GM18858 (cell line): ENCODE measurements at regions not wholly inside any gene's neighbourhood (a gene's known extent, or its start where the extent isn't known, plus 50 kb on each side); places are given as distances from the start of the nearest gene placed in this dataset.

Source experiments
- ATAC-seq: cut with Tn5 transposase; IDR thresholded peaks from one replicate; pipeline ENCODE4 v1.9.1; 2021; ENCODE audit not compliant: unreplicated experiment

DNA sequence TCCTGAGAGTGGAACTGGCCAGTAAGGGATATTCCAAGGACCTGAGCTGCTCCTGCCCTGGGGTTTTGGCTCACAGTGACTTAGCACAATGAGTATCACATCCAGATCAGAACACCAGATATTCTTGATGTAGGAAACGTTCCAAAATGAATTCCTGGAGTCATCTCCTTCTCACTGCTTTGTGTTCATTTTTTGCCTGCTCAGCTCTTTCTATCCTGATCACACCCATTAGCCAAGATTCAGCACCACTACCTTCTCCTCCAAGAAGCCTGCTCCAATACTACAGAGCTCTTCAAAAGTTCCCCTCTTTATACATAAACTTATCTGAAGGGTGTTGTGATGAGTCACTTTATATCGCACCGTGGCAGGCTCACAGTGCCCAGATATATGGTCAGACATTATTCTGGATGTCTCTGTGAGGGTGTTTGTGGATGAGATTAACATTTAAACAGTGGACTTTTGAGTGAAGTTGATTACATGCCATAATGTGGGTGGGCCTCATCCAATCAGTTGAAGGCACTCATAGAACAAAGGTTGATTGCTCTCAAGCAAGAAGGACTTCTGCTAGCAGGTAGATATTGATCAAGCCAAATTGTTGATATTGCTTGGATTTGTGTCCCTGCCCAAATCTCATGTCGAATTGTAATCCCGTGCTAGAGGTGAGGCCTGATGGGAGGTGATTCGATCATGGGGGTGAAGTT lies 1155.2 kb upstream of the AUTS2 start:
- ATAC-seq: no peak

DNA sequence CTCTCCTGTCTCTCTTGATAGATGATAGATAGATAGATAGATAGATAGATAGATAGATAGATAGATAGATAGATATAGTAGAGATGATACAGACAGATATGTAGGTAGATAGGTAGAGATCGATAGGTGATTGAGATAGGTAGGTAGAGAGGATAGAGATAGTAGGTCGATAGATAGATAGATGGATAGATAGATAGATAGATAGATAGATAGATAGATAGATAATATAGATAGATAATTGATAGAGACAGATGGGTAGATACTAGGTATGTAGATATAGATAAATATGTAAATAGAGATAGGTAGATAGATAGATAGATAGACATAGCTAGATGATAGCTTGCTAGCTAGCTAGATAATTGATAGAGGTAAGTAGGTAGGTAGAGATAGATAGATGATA lies 1154.2 kb upstream of the AUTS2 start:
- no peak for ATAC-seq

DNA sequence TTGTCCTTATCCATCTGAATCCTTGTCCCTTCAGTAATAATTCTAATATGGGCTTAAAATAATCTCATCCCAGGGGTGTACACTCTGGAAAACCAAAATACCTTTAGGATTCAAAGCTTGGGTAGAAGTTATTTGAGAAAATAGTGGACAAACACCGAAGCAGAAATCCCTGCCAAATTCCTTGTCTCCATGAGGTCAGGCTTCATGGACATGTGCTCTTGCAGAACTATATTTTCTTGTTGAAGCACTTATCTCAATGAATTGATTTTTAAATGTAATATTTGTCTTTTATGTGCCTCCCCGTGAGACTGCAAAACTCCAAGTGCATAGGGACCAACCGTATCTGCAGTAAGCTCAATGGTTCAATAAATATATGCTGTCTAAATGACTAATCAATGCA lies 1153.3 kb upstream of the AUTS2 start:
- no peak for ATAC-seq

DNA sequence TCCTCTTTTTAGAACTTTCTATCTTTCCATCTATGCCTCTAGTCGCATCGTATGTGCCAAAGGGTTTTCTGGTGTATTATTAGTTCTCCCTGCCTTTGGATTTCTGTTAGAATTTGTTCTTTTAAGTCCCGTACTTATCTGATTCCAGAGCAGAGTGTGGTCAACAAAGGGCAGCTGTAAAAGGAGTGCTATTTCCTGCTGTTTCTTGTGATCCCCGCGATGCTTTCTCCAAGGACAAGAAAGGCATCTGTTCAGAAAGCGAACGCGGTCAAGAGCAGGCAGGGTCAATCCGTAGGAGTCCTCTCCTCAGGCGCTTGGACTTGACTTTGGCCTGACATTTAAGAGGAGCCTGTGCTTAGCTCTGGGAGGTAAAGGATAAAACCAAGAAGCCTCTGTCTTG lies 1152.1 kb upstream of the AUTS2 start:
- ATAC-seq: no peak

DNA sequence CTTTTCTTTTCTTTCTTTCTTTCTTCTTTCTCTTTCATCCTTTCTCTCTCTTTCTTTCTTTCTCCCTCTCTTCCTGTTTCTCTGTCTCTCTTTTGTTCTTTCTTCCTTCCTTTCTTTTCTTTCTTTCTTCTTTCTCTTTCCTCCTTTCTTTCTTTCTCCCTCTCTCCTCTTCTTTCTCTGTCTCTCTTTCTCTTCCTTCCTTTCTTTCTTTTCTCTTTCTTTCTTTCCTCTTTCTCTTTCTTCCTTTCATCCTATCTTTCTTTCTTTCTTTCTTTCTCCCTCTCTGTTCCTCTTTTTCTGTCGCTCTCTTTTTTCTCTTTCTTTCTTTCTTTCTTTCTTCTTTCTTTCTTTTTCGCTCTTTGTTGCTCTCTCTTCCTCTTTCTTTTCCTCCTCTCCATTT lies 1149.2 kb upstream of the AUTS2 start:
- ATAC-seq: no peak

DNA sequence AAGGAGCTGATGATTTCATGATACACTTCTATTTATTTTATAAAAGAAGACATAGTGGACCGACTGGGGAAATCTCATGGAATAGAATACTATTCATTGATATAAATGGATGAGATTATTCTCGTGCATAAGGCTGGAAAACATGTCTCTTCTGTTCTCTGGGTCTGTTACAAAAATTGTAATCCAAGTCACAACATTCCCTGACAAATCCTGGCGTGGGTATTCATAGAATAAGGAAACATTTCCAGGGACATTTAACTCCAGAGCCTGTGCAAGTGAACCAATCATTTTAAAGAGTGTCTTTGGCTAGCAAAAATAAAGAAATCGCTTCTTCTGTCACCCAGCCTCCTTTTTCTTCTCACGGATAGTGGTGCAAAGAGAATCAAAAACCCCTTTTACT lies 1148.5 kb upstream of the AUTS2 start:
- ATAC-seq: no peak

DNA sequence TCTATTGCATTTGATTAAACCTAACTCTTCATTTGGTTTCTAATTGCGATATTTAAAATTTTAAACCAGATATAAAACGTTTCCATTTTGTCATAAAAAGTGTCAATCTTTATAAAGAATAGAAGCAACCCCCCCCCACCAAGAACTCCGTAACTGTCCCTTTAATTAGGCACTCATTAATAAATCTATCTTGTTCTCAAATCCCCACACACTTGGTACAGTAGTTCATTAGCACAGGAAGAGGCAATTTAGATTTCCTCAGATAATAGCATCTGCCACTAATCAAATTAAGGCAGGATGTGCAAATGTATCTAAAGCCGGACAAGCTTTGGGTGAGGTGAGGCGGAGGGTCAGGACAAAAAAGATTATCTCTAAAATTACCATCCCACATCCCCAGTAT lies 1143.3 kb upstream of the AUTS2 start:
- no peak for ATAC-seq

DNA sequence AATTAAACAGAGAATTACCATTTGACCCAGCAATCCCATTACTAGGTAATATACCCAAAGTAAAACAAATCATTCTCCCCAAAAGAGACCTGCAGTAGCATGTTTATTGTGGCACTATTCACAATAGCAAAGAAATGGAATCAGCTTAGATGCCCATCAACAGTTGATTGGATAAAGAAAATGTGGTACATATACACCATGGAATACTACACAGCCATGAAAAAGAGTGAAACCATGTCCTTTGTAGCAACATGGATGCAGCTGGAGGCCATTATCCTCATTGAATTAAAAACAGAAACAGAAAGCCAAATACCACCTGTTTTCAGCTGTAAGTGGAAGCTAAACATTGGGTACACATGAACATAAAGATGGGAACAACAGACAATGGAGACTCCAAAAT lies 1141.8 kb upstream of the AUTS2 start:
- ATAC-seq: no peak

DNA sequence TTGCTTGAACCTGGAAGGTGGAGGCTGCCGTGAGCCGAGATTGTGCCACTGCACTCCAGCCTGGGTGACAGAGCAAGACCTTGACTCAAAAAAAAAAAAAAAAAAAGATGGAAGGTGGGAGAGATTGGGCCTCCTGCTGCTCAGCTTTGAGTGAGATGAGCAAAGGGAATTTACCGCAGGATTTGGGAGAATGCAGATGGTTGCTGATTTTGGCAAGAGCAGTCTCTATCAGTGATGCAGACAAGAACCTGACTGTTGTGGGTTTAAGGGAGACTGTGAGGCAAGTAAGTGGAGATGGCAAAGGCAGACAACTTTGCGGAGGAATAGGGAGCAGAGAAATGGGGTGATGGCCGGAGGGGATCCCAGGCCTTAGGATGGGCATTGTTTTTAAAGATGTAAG lies 1140.8 kb upstream of the AUTS2 start:
- no peak for ATAC-seq

DNA sequence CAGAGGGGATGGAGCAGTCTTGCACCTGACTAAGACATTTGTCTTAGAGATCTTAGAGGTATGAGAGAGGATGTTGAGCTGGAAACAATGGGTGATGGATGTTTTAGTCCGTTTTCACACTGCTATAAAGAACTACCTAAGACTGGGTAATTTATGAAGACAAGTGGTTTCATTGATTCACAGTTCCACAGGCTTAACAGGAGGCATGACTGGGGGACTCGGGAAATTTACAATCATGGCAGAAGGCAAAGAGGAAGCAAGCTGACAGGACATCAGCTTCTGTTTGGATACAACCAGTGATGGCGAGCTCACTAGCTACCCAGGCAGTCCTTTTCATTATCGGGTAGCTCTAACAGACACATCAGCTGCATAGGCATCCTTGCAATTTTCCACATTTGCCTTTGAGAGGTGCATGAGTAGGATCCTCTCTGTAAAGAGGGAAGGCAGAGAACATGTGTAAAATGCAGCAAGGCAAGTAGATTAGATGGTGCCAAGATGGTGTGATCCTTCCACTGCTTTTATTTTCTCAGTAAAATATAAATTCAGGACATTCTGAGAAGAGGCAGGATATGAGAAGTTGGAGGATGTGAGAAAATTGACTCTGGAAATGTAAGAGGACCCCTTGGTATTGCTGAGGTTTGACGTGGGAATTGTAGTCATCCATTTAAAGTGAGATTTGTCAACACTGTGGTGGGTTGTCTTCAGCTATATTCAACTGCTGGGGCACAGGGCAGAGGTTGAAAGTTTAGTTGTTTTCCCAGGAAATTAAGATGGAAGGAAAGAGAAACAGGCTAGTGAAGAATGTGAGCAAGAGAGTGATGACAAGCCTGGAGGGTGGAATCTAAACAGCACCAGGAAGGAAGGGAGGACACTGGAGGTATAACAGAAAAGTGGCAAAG lies 1140.0 kb upstream of the AUTS2 start:
- ATAC-seq: no peak

DNA sequence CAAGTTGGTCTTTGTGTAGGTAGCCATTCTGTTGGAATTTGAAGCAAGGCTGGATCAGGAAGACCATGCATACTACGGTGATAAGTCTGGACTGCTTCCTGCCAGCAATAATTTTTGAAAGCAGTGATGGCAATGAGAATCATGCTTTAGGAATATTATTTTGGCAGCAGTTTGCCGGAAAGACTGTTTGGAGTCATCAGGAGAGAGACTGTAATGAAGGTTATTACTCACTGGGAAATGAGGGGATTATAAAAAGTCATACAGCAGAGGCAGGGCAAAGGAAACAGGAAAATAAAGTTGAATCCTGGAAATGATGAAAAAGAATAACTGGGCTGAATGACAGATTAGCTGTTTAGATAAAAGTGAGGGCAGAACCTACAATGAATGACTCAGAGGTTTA lies 1136.8 kb upstream of the AUTS2 start:
- no peak for ATAC-seq

DNA sequence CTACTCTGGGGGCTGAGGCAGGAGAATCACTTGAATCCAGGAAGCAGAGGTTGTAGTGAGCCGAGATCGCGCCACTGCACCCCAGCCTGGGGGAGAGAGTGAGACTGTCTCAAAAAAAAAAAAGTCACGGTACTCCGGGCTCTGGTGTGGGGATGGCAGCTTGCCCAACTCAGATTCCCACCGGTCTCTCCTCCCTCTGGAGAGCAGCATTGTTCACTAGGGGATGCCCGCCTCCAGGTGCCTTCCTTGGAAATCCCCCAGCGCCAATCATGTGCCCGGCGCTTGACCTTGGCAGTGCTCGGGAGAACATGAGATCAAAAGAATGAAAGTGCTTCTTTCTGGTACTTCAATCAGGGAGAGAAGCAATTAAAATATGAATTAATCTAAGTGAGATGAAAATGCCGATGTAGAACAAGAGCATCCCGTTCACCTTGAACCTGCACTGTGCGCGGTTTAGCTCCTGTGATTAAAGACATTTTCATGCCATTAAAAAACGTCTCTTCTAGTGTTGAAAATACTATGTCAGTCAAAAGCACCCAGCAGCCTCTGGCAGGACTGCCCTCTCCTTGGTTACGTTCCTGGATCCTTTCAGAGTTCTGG lies 1127.3 kb upstream of the AUTS2 start:
- ATAC-seq: no peak

DNA sequence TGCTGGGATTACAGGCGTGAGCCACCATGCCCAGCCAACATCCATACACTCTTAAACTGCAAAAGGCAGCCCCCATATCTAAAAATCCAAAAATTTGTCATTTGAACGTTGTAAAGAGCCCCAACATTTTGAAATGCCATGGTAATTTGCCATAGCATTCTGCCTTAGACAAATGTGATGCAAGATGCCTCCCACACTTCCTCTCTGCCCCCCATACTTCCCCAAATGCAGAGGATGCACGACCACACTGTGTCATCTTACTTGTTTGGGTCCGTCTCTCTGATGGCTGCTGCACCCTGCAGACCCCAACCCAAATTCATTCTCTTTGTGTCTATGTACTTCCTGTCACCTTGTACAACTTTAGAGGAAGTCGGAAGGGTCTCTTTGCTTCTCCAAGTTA lies 1125.6 kb upstream of the AUTS2 start:
- no peak for ATAC-seq

DNA sequence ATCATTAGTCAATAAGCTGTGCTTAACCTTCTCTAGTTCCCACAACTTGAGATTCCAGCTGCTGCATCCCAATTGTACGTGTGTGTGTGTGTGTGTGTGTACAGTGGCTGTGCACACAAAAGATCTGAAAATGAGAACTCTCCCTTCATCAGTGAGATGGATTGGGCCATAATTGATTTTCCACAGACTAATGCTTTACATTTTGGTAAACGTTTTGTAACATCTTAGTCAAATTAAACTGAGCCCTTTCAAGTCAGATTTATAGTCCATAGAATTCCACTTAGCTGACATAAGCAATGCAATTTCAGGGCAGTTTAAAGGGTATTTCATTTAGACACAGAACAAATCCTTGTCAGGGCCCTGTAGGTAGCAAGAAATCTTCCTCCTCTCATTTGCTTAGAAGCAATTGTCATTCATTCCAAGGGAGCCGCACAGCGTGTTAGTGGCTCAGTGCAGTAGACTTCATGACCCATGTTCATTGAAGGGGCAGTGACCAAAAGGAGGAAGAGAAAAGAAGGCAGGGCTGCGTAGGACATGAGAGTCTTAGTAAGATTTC lies 1123.5 kb upstream of the AUTS2 start:
- ATAC-seq: no peak

DNA sequence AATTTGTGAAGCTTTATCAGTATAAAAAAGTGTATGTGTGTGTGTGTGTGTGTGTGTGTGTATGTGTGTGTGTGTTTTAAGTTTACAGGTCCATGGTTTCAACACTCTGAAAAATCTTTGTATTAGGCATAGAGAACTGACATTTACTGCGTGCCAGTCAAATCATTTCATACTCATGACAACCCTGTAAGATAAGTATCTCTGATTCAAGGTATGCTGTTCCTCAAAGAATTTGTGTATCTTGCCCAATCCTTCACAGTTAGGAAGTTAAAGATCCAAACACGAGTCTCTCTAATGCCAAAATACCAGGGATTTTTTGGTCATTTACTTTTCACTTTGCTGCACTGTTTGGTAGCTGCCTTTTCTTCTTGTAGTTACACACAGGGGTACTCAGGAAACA lies 1121.3 kb upstream of the AUTS2 start:
- ATAC-seq: no peak

DNA sequence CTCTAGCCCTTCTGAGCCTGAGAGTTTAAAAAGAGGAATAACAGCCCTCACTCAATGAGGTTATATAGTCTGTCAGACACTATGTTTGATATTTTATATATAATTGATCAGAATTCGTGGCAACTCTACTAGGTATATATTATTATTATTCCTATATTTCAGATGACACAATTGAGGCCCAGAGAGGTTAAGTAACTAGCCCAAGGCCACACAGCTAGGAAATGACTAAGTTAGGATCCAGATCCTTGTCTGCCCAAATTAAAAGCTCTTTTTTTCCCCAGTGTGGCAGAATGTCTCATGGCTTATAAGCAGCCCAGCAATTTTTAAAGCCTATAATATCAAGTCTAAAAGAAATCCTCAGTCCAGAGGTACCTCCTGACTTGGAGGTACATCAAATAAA lies 1119.9 kb upstream of the AUTS2 start:
- no peak for ATAC-seq

DNA sequence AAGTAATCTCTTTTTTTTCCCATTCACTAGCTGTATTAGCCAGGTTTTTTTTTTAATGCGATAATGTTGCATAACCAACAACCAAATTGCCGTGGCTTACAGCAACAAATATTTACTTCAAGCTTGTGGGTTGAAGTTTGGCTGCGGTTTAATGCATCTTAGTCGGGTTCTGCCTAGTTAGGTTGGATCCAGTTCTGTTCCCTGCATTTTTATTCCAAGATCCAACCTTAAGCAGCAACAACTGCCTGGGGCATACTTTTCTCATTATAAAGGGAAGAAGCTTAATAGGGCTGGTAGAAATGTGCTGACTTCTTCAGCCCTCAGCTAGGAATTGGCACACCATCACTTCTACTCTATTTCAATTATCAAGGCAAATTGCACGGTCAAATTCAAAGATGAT lies 1115.5 kb upstream of the AUTS2 start:
- no peak for ATAC-seq

DNA sequence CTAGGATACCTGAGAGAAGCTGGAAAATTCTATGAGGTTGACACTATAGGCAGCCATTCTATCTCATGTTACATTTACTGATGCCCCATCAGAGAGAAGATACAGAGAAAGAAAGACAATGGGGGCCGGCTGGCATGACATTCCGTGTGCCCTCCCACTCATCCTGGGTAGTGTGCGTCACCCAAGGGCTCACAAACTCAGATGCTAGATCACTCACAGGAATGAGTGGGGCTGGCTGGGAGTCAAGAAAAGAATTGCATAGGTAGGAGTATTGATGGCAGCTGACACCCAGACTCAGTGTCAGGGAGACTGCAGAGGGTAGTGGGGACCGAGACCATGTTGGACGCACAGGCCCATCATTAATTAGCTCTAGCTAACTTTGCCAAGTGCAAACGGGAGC lies 1113.5 kb upstream of the AUTS2 start:
- ATAC-seq: no peak

DNA sequence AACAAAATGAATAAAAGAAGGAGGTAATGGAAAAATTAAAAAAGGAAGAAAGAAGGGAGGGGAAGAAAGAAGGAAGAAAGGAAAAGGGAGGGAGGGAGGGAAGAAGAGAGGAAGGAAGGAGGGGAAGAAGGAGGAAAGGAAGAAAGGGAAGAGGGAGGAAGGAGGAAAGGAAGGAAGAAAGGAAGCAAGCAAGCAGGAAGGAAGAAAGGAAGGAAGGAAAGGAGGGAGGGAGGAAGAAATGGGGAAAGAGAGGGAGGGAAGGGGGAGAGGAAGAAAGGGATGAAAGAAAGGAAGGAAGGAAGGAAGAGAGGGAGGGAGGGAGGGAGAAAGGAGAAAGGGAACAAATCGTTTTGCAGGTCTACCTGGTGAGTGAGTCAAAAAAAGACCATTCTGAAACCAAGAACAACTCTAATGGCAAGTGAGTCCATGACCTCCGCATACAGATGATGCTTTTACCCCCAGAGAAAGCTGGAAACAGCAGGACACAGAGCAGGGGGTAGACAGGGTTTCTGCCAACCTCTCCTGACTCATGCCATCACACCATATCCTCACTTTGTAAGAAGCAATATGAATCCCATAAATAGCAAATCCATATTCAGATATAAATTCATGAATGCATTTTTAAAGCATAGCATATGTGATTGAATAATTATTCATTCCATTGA lies 1112.9 kb upstream of the AUTS2 start:
- no peak for ATAC-seq

DNA sequence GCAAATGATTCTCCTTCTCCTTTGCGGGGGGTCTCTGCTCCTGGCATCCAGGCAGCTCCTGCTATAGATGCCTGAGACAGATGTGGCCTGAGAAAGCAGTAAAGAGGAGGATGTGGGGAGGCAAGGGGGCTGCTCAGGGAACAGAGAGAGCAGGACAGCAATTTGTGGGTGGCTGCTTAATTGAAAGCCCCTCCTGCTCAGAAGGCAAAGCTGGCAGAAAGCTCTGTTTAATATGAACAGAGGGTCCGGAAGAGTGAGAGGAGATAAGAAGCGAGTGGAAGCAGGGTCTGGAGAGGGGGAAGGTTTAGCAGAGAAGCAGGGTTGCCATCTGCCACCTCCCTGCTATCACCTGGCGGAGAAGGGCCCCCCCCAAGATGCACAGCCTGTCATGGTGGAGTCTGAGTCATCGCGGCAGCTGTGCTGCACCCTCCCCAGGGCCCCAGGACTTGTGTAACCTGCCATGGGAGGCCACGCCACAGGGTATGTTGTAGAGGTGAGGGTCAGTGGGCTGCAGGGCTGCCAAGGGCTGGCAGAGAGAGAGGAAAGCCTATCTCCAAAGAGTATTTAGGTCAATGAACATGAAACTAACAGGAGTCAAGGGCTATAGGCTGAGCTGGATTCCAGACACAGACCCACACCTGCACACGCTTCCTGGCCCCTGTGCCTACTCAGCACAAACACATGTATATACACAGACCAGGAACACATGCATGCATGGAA lies 1109.8 kb upstream of the AUTS2 start:
- ATAC-seq: no peak
